ACC112 (cell line): ENCODE measurements at regions not wholly inside any gene's neighbourhood (a gene's known extent, or its start where the extent isn't known, plus 50 kb on each side); places are given as distances from the start of the nearest gene placed in this dataset.

Source experiments
- H2AFZ ChIP-seq: fragments of 200-600 bp; sonication (generic); one replicate; pipeline ENCODE4 v1.6.0; 2017; ENCODE audit warnings: antibody characterized with exemption, low read length; ENCODE audit not compliant: unreplicated experiment
- H3K27ac ChIP-seq: fragments of 200-600 bp; sonication (generic); 2 replicates; pipeline ENCODE4 v1.5.1; 2014; ENCODE audit warnings: low read depth, mild to moderate bottlenecking, antibody characterized with exemption, low read length, moderate library complexity
- H3K27me3 ChIP-seq: fragments of 200-600 bp; sonication (generic); 2 replicates; pipeline ENCODE4 v1.6.1; 2014; ENCODE audit warnings: mild to moderate bottlenecking, antibody characterized with exemption, low read length, moderate library complexity, mixed read lengths; ENCODE audit not compliant: insufficient read depth
- H3K36me3 ChIP-seq: fragments of 200-600 bp; sonication (generic); 2 replicates; pipeline ENCODE4 v1.6.1; 2016; ENCODE audit warnings: mild to moderate bottlenecking, antibody characterized with exemption, low read length, moderate library complexity, mixed read lengths; ENCODE audit not compliant: insufficient read depth
- H3K4me1 ChIP-seq: fragments of 200-600 bp; sonication (generic); one replicate; pipeline ENCODE4 v1.6.1; 2016; ENCODE audit warnings: low read length, mixed read lengths; ENCODE audit not compliant: insufficient read depth, unreplicated experiment, control insufficient read depth
- H3K4me3 ChIP-seq: fragments of 200-600 bp; sonication (generic); 2 replicates; pipeline ENCODE4 v1.5.1; 2014; ENCODE audit warnings: mild to moderate bottlenecking, low read depth, low read length
- H3K79me2 ChIP-seq: fragments of 200-600 bp; sonication (generic); one replicate; pipeline ENCODE4 v1.6.0; 2016; ENCODE audit warnings: low read length; ENCODE audit not compliant: control insufficient read depth, unreplicated experiment, insufficient read depth

- H3K4me1 ChIP-seq: peaks cover 7% of the 10 kb centered on the region
- H3K27ac ChIP-seq: no peak overlapping the region
- H3K36me3 ChIP-seq: no peaks in the 10 kb centered on the region
- H3K4me3 ChIP-seq: no peak overlapping the region
- no peaks in the 10 kb centered on the region for H3K27me3 ChIP-seq
- H3K79me2 ChIP-seq: no peaks in the 10 kb centered on the region
- H2AFZ ChIP-seq: peak overlapping the region; percentile 29
Observed at GRCh38 chr10:94206176-94206575, 156.6 kb downstream of the NOC3L start.

- Histone ChIP-seq H3K27ac (no peak overlapping the region), H3K36me3 (no peaks in the 10 kb centered on the region), H3K79me2 (no peaks in the 10 kb centered on the region), H3K4me1 (peaks cover 15% of the 10 kb centered on the region), H3K4me3 (no peak overlapping the region), H3K27me3 (no peaks in the 10 kb centered on the region), H2AFZ (no peak overlapping the region)
Observed at GRCh38 chr10:94208315-94208714, 154.4 kb downstream of the NOC3L start.

- Histone ChIP-seq H3K4me1 (peaks cover 25% of the 10 kb centered on the region), H3K27me3 (no peaks in the 10 kb centered on the region), H3K27ac (no peak overlapping the region), H3K36me3 (no peaks in the 10 kb centered on the region), H3K79me2 (no peaks in the 10 kb centered on the region), H3K4me3 (no peak overlapping the region), H2AFZ (no peak overlapping the region)
Observed at GRCh38 chr10:94210440-94211168, 152.1 kb downstream of the NOC3L start.

- H3K4me1 ChIP-seq: peaks cover 24% of the 10 kb centered on the region
- no peaks in the 10 kb centered on the region for H3K27me3 ChIP-seq
- no peaks in the 10 kb centered on the region for H3K79me2 ChIP-seq
- no peak overlapping the region for H3K4me3 ChIP-seq
- no peak overlapping the region for H3K27ac ChIP-seq
- H2AFZ ChIP-seq: no peak overlapping the region
- H3K36me3 ChIP-seq: no peaks in the 10 kb centered on the region
Observed at GRCh38 chr10:94211169-94211510, 151.6 kb downstream of the NOC3L start.

GRCh38 chr10:94213001-94213530 is 149.7 kb downstream of the NOC3L start:
- peak overlapping the region; percentile 46 for H2AFZ ChIP-seq
- peak overlapping the region; percentile 38; the same call in 1 of the 2 replicates for H3K27ac ChIP-seq
- no peaks in the 10 kb centered on the region for H3K36me3 ChIP-seq
- no peak overlapping the region for H3K4me3 ChIP-seq
- peaks cover 18% of the 10 kb centered on the region for H3K4me1 ChIP-seq
- no peaks in the 10 kb centered on the region for H3K79me2 ChIP-seq
- no peaks in the 10 kb centered on the region for H3K27me3 ChIP-seq

GRCh38 chr10:94213980-94214379 is 148.8 kb downstream of the NOC3L start:
- Histone ChIP-seq H3K27me3 (no peaks in the 10 kb centered on the region), H3K36me3 (no peaks in the 10 kb centered on the region)

GRCh38 chr10:94214481-94214893 is 148.3 kb downstream of the NOC3L start:
- H2AFZ ChIP-seq: no peak overlapping the region
- H3K27ac ChIP-seq: no peak overlapping the region
- H3K79me2 ChIP-seq: no peaks in the 10 kb centered on the region
- no peaks in the 10 kb centered on the region for H3K27me3 ChIP-seq
- H3K4me3 ChIP-seq: no peak overlapping the region
- H3K36me3 ChIP-seq: no peaks in the 10 kb centered on the region
- peaks cover 21% of the 10 kb centered on the region for H3K4me1 ChIP-seq

More at GRCh38 chr10:94213980-94214379, 148.8 kb downstream of the NOC3L start:
- Histone ChIP-seq H2AFZ (no peak overlapping the region), H3K79me2 (no peaks in the 10 kb centered on the region), H3K4me1 (peaks cover 18% of the 10 kb centered on the region), H3K4me3 (no peak overlapping the region), H3K27ac (no peak overlapping the region)

- Histone ChIP-seq H3K27ac (no peak overlapping the region), H3K4me1 (peaks cover 26% of the 10 kb centered on the region), H2AFZ (no peak overlapping the region), H3K36me3 (no peaks in the 10 kb centered on the region), H3K4me3 (no peak overlapping the region), H3K79me2 (no peaks in the 10 kb centered on the region), H3K27me3 (no peaks in the 10 kb centered on the region)
Observed at GRCh38 chr10:94216201-94216600, 146.5 kb downstream of the NOC3L start.

GRCh38 chr10:94217411-94217810 is 145.3 kb downstream of the NOC3L start:
- no peaks in the 10 kb centered on the region for H3K79me2 ChIP-seq
- H3K27me3 ChIP-seq: no peaks in the 10 kb centered on the region
- peaks cover 26% of the 10 kb centered on the region for H3K4me1 ChIP-seq
- H3K27ac ChIP-seq: no peak overlapping the region
- no peak overlapping the region for H3K4me3 ChIP-seq
- no peaks in the 10 kb centered on the region for H3K36me3 ChIP-seq
- no peak overlapping the region for H2AFZ ChIP-seq

- H2AFZ ChIP-seq: no peak overlapping the region
- no peak overlapping the region for H3K27ac ChIP-seq
- no peak overlapping the region for H3K4me3 ChIP-seq
- H3K27me3 ChIP-seq: no peaks in the 10 kb centered on the region
- H3K79me2 ChIP-seq: no peaks in the 10 kb centered on the region
- H3K36me3 ChIP-seq: no peaks in the 10 kb centered on the region
- H3K4me1 ChIP-seq: peaks cover 15% of the 10 kb centered on the region
Observed at GRCh38 chr10:94218493-94219183, 144.1 kb downstream of the NOC3L start.

- Histone ChIP-seq H3K4me3 (no peak overlapping the region), H3K27ac (no peak overlapping the region), H2AFZ (no peak overlapping the region), H3K27me3 (no peaks in the 10 kb centered on the region), H3K36me3 (no peaks in the 10 kb centered on the region), H3K4me1 (peaks cover 17% of the 10 kb centered on the region), H3K79me2 (no peaks in the 10 kb centered on the region)
Observed at GRCh38 chr10:94219829-94220228, 142.9 kb downstream of the NOC3L start.
